HCT116 (cell line): ENCODE measurements at regions not wholly inside any gene's neighbourhood (a gene's known extent, or its start where the extent isn't known, plus 50 kb on each side); places are given as distances from the start of the nearest gene placed in this dataset.

Experiments
- ATAC-seq: fragments of 200-7000 bp; cut with Tn5 transposase; 2 replicates; pipeline ENCODE4 v1.9.1; 2020; ENCODE audit warnings: mild to moderate bottlenecking, moderate library complexity
- BruUV-seq: library from RNA; stranded (reverse); fragments of 400-500 nt; replicated peaks from 2 replicates; lab custom pipeline; 2021; lab: Mats Ljungman, UMichigan
- CTCF ChIA-PET: fragments of 300-600 bp; sonication (Branson Sonifier 250); formaldehyde crosslinking; loops from one replicate; lab custom pipeline; 2021; ENCODE audit warnings: antibody characterized with exemption; lab: Charles Lee
- POLR2A ChIA-PET: fragments of 300-600, 350-600 bp; sonication (Branson Sonifier 250); formaldehyde crosslinking; loops from one replicate; lab custom pipeline; 2021; ENCODE audit warnings: antibody characterized with exemption; lab: Charles Lee
- RAD21 ChIA-PET, 2 experiments: fragments of 300-600 bp; sonication (Branson Sonifier 250); formaldehyde crosslinking; loops; one replicate each; lab custom pipeline; 2023; ENCODE audit warnings: low total read pairs in 2 of 2; ENCODE audit not compliant: uncharacterized antibody in 2 of 2, unreplicated experiment in 2 of 2, low non-redundant PET in 1 of 2; lab: Charles Lee
- DNase-seq: peaks from one replicate; pipeline ENCODE4 v3.0.0-alpha.2; 2010; ENCODE audit warnings: low read depth, low spot score
- H2AFZ ChIP-seq: fragments of 200-600 bp; shearing (Covaris generic), sonication (generic); 2 replicates; pipeline ENCODE4 v1.6.1; 2017; ENCODE audit warnings: low read depth, mixed run types, mixed read lengths, antibody characterized with exemption, low read length; ENCODE audit not compliant: poor library complexity, severe bottlenecking
- H3K27ac ChIP-seq: 2 replicates; pipeline ENCODE4 v1.5.1; 2012; ENCODE audit warnings: low read depth, low read length
- H3K27me3 ChIP-seq: fragments of 200-600 bp; sonication (generic); 2 replicates; pipeline ENCODE4 v1.6.1; 2016; ENCODE audit warnings: mixed run types, low read length, mixed read lengths; ENCODE audit not compliant: insufficient read depth
- H3K36me3 ChIP-seq, 2 experiments: fragments of 200-500 bp in 1 of 2; fragments of 200-600 bp in 1 of 2; sonication (Bioruptor generic) in 1 of 2; sonication (generic) in 1 of 2; 2 replicates each; pipeline versions ENCODE4 v1.5.1 to v1.6.1; 2014 to 2016; ENCODE audit warnings: low read length in 2 of 2, inconsistent platforms in 1 of 2, mixed read lengths in 1 of 2, mixed run types in 1 of 2; ENCODE audit not compliant: insufficient read depth in 2 of 2, control insufficient read depth in 1 of 2
- H3K4me1 ChIP-seq, 2 experiments: fragments of 200-600 bp in 1 of 2; sonication (generic) in 1 of 2; 2 replicates each; pipeline versions ENCODE4 v1.5.1 to v1.6.1; 2012 to 2017; ENCODE audit warnings: low read length in 2 of 2, inconsistent platforms in 1 of 2, mild to moderate bottlenecking in 1 of 2, mixed read lengths in 1 of 2, mixed run types in 1 of 2, moderate library complexity in 1 of 2; ENCODE audit not compliant: insufficient read depth in 2 of 2, control insufficient read depth in 1 of 2
- H3K4me2 ChIP-seq: fragments of 200-600 bp; sonication (generic); 2 replicates; pipeline ENCODE4 v1.6.1; 2017; ENCODE audit warnings: mixed run types, low read length, mixed read lengths
- H3K4me3 ChIP-seq, 2 experiments: fragments of 200-600 bp in 1 of 2; sonication (generic) in 1 of 2; replicated peaks in 1 of 2; 2 replicates each; pipeline ENCODE4 v1.5.1; 2011 to 2016; ENCODE audit warnings: low read length in 2 of 2, control low read depth in 1 of 2, low read depth in 1 of 2, mild to moderate bottlenecking in 1 of 2, mixed read lengths in 1 of 2, mixed run types in 1 of 2
- H3K79me2 ChIP-seq: fragments of 200-600 bp; sonication (generic); 2 replicates; pipeline ENCODE4 v1.6.1; 2017; ENCODE audit warnings: mild to moderate bottlenecking, mixed run types, low read length, moderate library complexity, mixed read lengths; ENCODE audit not compliant: insufficient read depth
- H3K9ac ChIP-seq: fragments of 200-600 bp; sonication (generic); 2 replicates; pipeline ENCODE4 v1.6.1; 2016; ENCODE audit warnings: low read length, mixed read lengths
- H3K9me2 ChIP-seq: fragments of 200-600 bp; sonication (generic), shearing (Covaris generic); 2 replicates; pipeline ENCODE4 v1.6.1; 2017; ENCODE audit warnings: mixed run types, mild to moderate bottlenecking, moderate library complexity; ENCODE audit not compliant: insufficient read depth
- H3K9me3 ChIP-seq, 2 experiments: fragments of 200-500 bp in 1 of 2; fragments of 200-600 bp in 1 of 2; sonication (Bioruptor generic) in 1 of 2; sonication (generic) in 1 of 2; 2 replicates each; pipeline ENCODE4 v1.6.1; 2014 to 2017; ENCODE audit warnings: low read length in 2 of 2, mixed read lengths in 2 of 2, inconsistent platforms in 1 of 2, low read depth in 1 of 2, mild to moderate bottlenecking in 1 of 2, mixed run types in 1 of 2, moderate library complexity in 1 of 2; ENCODE audit not compliant: control insufficient read depth in 1 of 2, insufficient read depth in 1 of 2
- H4K20me1 ChIP-seq: fragments of 200-600 bp; sonication (generic), shearing (Covaris generic); 2 replicates; pipeline ENCODE4 v1.6.1; 2017; ENCODE audit warnings: mixed run types, mild to moderate bottlenecking, moderate library complexity; ENCODE audit not compliant: insufficient read depth
- CTCF ChIP-seq, 3 experiments: fragments of 200-600 bp in 1 of 3; sonication (generic) in 1 of 3; IDR thresholded peaks in 2 of 3; conservative IDR thresholded peaks in 1 of 3; 2 replicates each; pipeline ENCODE4 v1.5.1; 2012 to 2017; ENCODE audit warnings: low read depth in 2 of 3, low read length in 2 of 3, antibody characterized with exemption in 1 of 3, borderline replicate concordance in 1 of 3, control low read depth in 1 of 3, mild to moderate bottlenecking in 1 of 3, mixed read lengths in 1 of 3, mixed run types in 1 of 3, moderate library complexity in 1 of 3; ENCODE audit not compliant: insufficient read depth in 1 of 3
- EZH2 ChIP-seq: fragments of 200-600 bp; sonication (generic); IDR thresholded peaks from 2 replicates; pipeline ENCODE4 v1.6.1; 2017; ENCODE audit warnings: antibody characterized with exemption, mixed run types
- MAX ChIP-seq: IDR thresholded peaks from 2 replicates; pipeline ENCODE4 v1.6.1; 2012
- POLR2A ChIP-seq: IDR thresholded peaks from 2 replicates; pipeline ENCODE4 v1.7.0; 2011; ENCODE audit warnings: borderline replicate concordance; ENCODE audit not compliant: insufficient read depth, insufficient read length; ENCODE audit errors: extremely low read depth
- RAD21 ChIP-seq: IDR thresholded peaks from 2 replicates; pipeline ENCODE4 v1.6.1; 2012; ENCODE audit warnings: low read depth, mild to moderate bottlenecking
- ZBTB33 ChIP-seq: IDR thresholded peaks from 2 replicates; pipeline ENCODE4 v1.6.1; 2011; ENCODE audit warnings: mild to moderate bottlenecking, low read length, moderate library complexity; ENCODE audit not compliant: insufficient replicate concordance; ENCODE audit errors: extremely low read depth
- intact Hi-C: fragments of 100-400 bp; cut with micrococcal nuclease; formaldehyde crosslinking; loops from 2 replicates; pipeline ENCODE4 v1.10.0; 2022

- TF ChIP-seq POLR2A: no peak
- TF ChIP-seq EZH2: no peak
- peak; percentile 11 to 82 (median 56); a peak in 3 of 6 replicates for TF ChIP-seq CTCF (IDR thresholded peaks at IDR 0.05 in 2 of 3, conservative IDR thresholded peaks at IDR 0.05 in 1 of 3; ENCODE audit: borderline replicate concordance in 1 of 3, insufficient read depth in 1 of 3, low read depth in 2 of 3, low read length in 2 of 3)
- no peak for TF ChIP-seq MAX
- peak; percentile 33; the same call in 1 of the 2 replicates for TF ChIP-seq RAD21
- TF ChIP-seq ZBTB33: no peak
- ATAC-seq: no peak
Measured at GRCh38 chr4:22897520-22898108, 204.9 kb downstream of the GBA3 start.

More at GRCh38 chr4:22897520-22898108, 204.9 kb downstream of the GBA3 start:
- Histone ChIP-seq H3K9me3 (no peaks in the 10 kb centered on the region; a peak in 1 of 4 replicates), H3K4me1 (no peaks in the 10 kb centered on the region), H2AFZ (no peak overlapping the region), H3K9ac (no peak overlapping the region), H4K20me1 (no peaks in the 10 kb centered on the region), H3K4me2 (no peak overlapping the region), H3K27me3 (no peaks in the 10 kb centered on the region), H3K27ac (no peak overlapping the region), H3K4me3 (no peak overlapping the region), H3K36me3 (no peaks in the 10 kb centered on the region), H3K9me2 (no peaks in the 10 kb centered on the region), H3K79me2 (no peaks in the 10 kb centered on the region)
- ChIA-PET POLR2A (no interaction called here), CTCF (interaction anchor here (1.5 kb wide), 1 partner anchor 1522 kb away, joined by 7 read pairs; no protein-coding TSS in a partner anchor), RAD21 (no interaction called here)
- DNase-seq: peak; percentile 3
- intact Hi-C loops: loop anchor here (1.0 kb wide), 1 partner anchor 1522 kb away; no protein-coding TSS in a partner anchor
- no TSS peak for BruUV-seq
